Caco-2 (cell line): ENCODE measurements at regions not wholly inside any gene's neighbourhood (a gene's known extent, or its start where the extent isn't known, plus 50 kb on each side); places are given as distances from the start of the nearest gene placed in this dataset.

Experiments used
- BruUV-seq: library from RNA; stranded (reverse); fragments of 400-500 nt; replicated peaks from 2 replicates; lab custom pipeline; 2021; lab: Mats Ljungman, UMichigan
- CTCF ChIA-PET: fragments of 300-600 bp; sonication (Branson Sonifier 250); formaldehyde crosslinking; loops from one replicate; lab custom pipeline; 2022; ENCODE audit warnings: antibody characterized with exemption; lab: Charles Lee
- POLR2A ChIA-PET: fragments of 300-600 bp; sonication (Branson Sonifier 250); formaldehyde crosslinking; loops from one replicate; lab custom pipeline; 2022; ENCODE audit warnings: antibody characterized with exemption; lab: Charles Lee
- DNase-seq, 2 experiments: peaks; one replicate each; pipeline versions ENCODE4 v3.0.0 to v3.0.0-alpha.2; 2020 to 2022
- H3K27me3 ChIP-seq: replicated peaks from 2 replicates; pipeline ENCODE4 v1.6.0; 2011; ENCODE audit warnings: low read length; ENCODE audit not compliant: control insufficient read depth, insufficient read depth
- H3K36me3 ChIP-seq: 2 replicates; pipeline ENCODE4 v1.5.1; 2011; ENCODE audit warnings: low read length; ENCODE audit not compliant: control insufficient read depth, insufficient read depth
- H3K4me1 ChIP-seq: fragments of 250-450 bp; sonication (Bioruptor Pico); 2 replicates; pipeline ENCODE4 v1.5.1; 2020; ENCODE audit warnings: mild to moderate bottlenecking
- H3K4me3 ChIP-seq: 2 replicates; pipeline ENCODE4 v1.5.1; 2011; ENCODE audit warnings: low read depth, mild to moderate bottlenecking, control low read depth, low read length
- H3K9me3 ChIP-seq: fragments of 250-450 bp; sonication (Bioruptor Pico); 2 replicates; pipeline ENCODE4 v1.5.1; 2020; ENCODE audit warnings: mild to moderate bottlenecking, moderate library complexity
- H3K27ac Mint-ChIP-seq: one replicate; pipeline ENCODE4 v1.8.0; 2022; ENCODE audit warnings: mixed read lengths; ENCODE audit not compliant: unreplicated experiment
- H3K27me3 Mint-ChIP-seq: one replicate; pipeline ENCODE4 v1.8.0; 2022; ENCODE audit warnings: mixed read lengths; ENCODE audit not compliant: insufficient read depth, unreplicated experiment
- H3K36me3 Mint-ChIP-seq: one replicate; pipeline ENCODE4 v1.8.0; 2022; ENCODE audit warnings: mild to moderate bottlenecking, mixed read lengths; ENCODE audit not compliant: insufficient read depth, unreplicated experiment
- H3K4me1 Mint-ChIP-seq: one replicate; pipeline ENCODE4 v1.8.0; 2022; ENCODE audit warnings: low read depth, mixed read lengths; ENCODE audit not compliant: unreplicated experiment
- H3K4me3 Mint-ChIP-seq: one replicate; pipeline ENCODE4 v1.8.0; 2022; ENCODE audit warnings: mild to moderate bottlenecking, moderate library complexity, mixed read lengths; ENCODE audit not compliant: unreplicated experiment
- H3K9me3 Mint-ChIP-seq: one replicate; pipeline ENCODE4 v1.8.0; 2022; ENCODE audit warnings: mixed read lengths; ENCODE audit not compliant: unreplicated experiment
- CTCF ChIP-seq, 2 experiments: fragments of 200-600 bp in 1 of 2; IDR thresholded peaks; 1 replicate in 1 of 2; 2 replicates in 1 of 2; pipeline versions ENCODE4 v1.5.1 to v1.8.0; 2011 to 2022; ENCODE audit warnings: antibody characterized with exemption in 1 of 2, control low read depth in 1 of 2, inconsistent platforms in 1 of 2, low read depth in 1 of 2, low read length in 1 of 2, mild to moderate bottlenecking in 1 of 2, moderate library complexity in 1 of 2; ENCODE audit not compliant: insufficient read depth in 1 of 2, severe bottlenecking in 1 of 2, unreplicated experiment in 1 of 2
- intact Hi-C: fragments of 100-400 bp; cut with micrococcal nuclease; formaldehyde crosslinking; loops from one replicate; pipeline ENCODE4 v1.10.0; 2022; ENCODE audit not compliant: unreplicated experiment

- H3K9me3 ChIP-seq, result no peaks in the 10 kb centered on the region
- POLR2A ChIA-PET, result no interaction called here
- CTCF ChIA-PET, result no interaction called here
- H3K4me3 ChIP-seq, result no peak overlapping the region
- Mint-ChIP-seq H3K36me3 (no peaks in the 10 kb centered on the region), H3K9me3 (peaks cover 16% of the 10 kb centered on the region), H3K27me3 (peaks cover 11% of the 10 kb centered on the region), H3K4me3 (no peak overlapping the region), H3K27ac (no peak overlapping the region), H3K4me1 (no peaks in the 10 kb centered on the region)
- TF ChIP-seq CTCF (IDR thresholded peaks at IDR 0.05; ENCODE audit: insufficient read depth in 1 of 2, low read depth in 1 of 2, low read length in 1 of 2, severe bottlenecking in 1 of 2, unreplicated experiment in 1 of 2), result no peak
- no TSS peak for BruUV-seq
- no peaks in the 10 kb centered on the region for H3K27me3 ChIP-seq
- H3K36me3 ChIP-seq, result no peaks in the 10 kb centered on the region
- DNase-seq, result no peak
- intact Hi-C loops, result no loop called here
- H3K4me1 ChIP-seq, result no peaks in the 10 kb centered on the region
Measured at GRCh38 chr4:75422998-75423397, 91.2 kb downstream of the RCHY1 start.

- no peak for DNase-seq
- ChIA-PET CTCF (no interaction called here), POLR2A (no interaction called here)
- H3K9me3 Mint-ChIP-seq, result peaks cover 9% of the 10 kb centered on the region
- no TSS peak for BruUV-seq
- H3K36me3 Mint-ChIP-seq, result no peaks in the 10 kb centered on the region
- Histone ChIP-seq H3K4me3 (no peak overlapping the region), H3K9me3 (no peaks in the 10 kb centered on the region), H3K36me3 (no peaks in the 10 kb centered on the region), H3K27me3 (no peaks in the 10 kb centered on the region), H3K4me1 (no peaks in the 10 kb centered on the region)
- no peak for TF ChIP-seq CTCF (IDR thresholded peaks at IDR 0.05; ENCODE audit: insufficient read depth in 1 of 2, low read depth in 1 of 2, low read length in 1 of 2, severe bottlenecking in 1 of 2, unreplicated experiment in 1 of 2)
- H3K4me1 Mint-ChIP-seq, result no peaks in the 10 kb centered on the region
- intact Hi-C loops, result no loop called here
- H3K27me3 Mint-ChIP-seq, result peaks cover 20% of the 10 kb centered on the region
- H3K27ac Mint-ChIP-seq, result no peak overlapping the region
- no peak overlapping the region for H3K4me3 Mint-ChIP-seq
Measured at GRCh38 chr4:75412746-75413145, 101.5 kb downstream of the RCHY1 start.

GRCh38 chr4:75398501-75398900 lies 115.7 kb downstream of the RCHY1 start:
- Mint-ChIP-seq H3K4me1 (no peaks in the 10 kb centered on the region), H3K4me3 (no peak overlapping the region), H3K36me3 (no peaks in the 10 kb centered on the region), H3K9me3 (peaks cover 10% of the 10 kb centered on the region), H3K27ac (no peak overlapping the region), H3K27me3 (peaks cover 10% of the 10 kb centered on the region)
- POLR2A ChIA-PET, result no interaction called here
- no peaks in the 10 kb centered on the region for H3K36me3 ChIP-seq
- no peaks in the 10 kb centered on the region for H3K9me3 ChIP-seq
- no TSS peak for BruUV-seq
- DNase-seq, result no peak
- TF ChIP-seq CTCF (IDR thresholded peaks at IDR 0.05; ENCODE audit: insufficient read depth in 1 of 2, low read depth in 1 of 2, low read length in 1 of 2, severe bottlenecking in 1 of 2, unreplicated experiment in 1 of 2), result no peak
- no peaks in the 10 kb centered on the region for H3K27me3 ChIP-seq
- H3K4me1 ChIP-seq, result no peaks in the 10 kb centered on the region
- intact Hi-C loops, result no loop called here
- no peak overlapping the region for H3K4me3 ChIP-seq
- CTCF ChIA-PET, result no interaction called here
